CD4-positive, alpha-beta memory T cell (primary cell): ENCODE measurements at regions not wholly inside any gene's neighbourhood (a gene's known extent, or its start where the extent isn't known, plus 50 kb on each side); places are given as distances from the start of the nearest gene placed in this dataset.

Source experiments
- CTCF ChIA-PET: fragments of 350-600 bp; sonication (Branson Sonifier 250); formaldehyde crosslinking; loops from one replicate; lab custom pipeline; 2021; ENCODE audit warnings: inconsistent platforms; ENCODE audit not compliant: partially characterized antibody; lab: Charles Lee
- POLR2A ChIA-PET: fragments of 350-600 bp; sonication (Branson Sonifier 250); formaldehyde crosslinking; loops from one replicate; lab custom pipeline; 2021; ENCODE audit not compliant: partially characterized antibody; lab: Charles Lee
- DNase-seq, 5 donors: peaks; one replicate each; pipeline versions ENCODE4 v3.0.0 to v3.0.0-alpha.2; 2020 to 2022; ENCODE audit warnings: mixed read lengths in 1 of 5
- H3K27ac ChIP-seq: one replicate; pipeline ENCODE4 v1.7.0; 2013; ENCODE audit warnings: low read depth, low read length
- H3K27me3 ChIP-seq: 2 replicates; pipeline ENCODE4 v1.7.0; 2013; ENCODE audit warnings: mild to moderate bottlenecking, low read length, moderate library complexity; ENCODE audit not compliant: insufficient read depth
- H3K36me3 ChIP-seq: 2 replicates; pipeline ENCODE4 v1.7.0; 2013; ENCODE audit warnings: mild to moderate bottlenecking, low read length, moderate library complexity; ENCODE audit not compliant: insufficient read depth
- H3K4me1 ChIP-seq: 2 replicates; pipeline ENCODE4 v1.7.0; 2013; ENCODE audit warnings: mild to moderate bottlenecking, low read length, moderate library complexity; ENCODE audit not compliant: insufficient read depth
- H3K4me3 ChIP-seq, 2 donors: one replicate each; pipeline ENCODE4 v1.7.0; 2013; ENCODE audit warnings: low read length in 2 of 2, mild to moderate bottlenecking in 1 of 2
- H3K9me3 ChIP-seq, 2 donors: one replicate each; pipeline ENCODE4 v1.7.0; 2013; ENCODE audit warnings: low read length in 2 of 2, control low read depth in 1 of 2; ENCODE audit not compliant: control insufficient read depth in 1 of 2
- H3K27ac Mint-ChIP-seq, 7 donors: one replicate each; pipeline ENCODE4 v1.8.0; 2020 to 2021; ENCODE audit warnings: mixed read lengths in 7 of 7, mild to moderate bottlenecking in 6 of 7, inconsistent platforms in 3 of 7, moderate library complexity in 3 of 7
- H3K27me3 Mint-ChIP-seq, 2 donors: one replicate each; pipeline ENCODE4 v1.8.0; 2020 to 2021; ENCODE audit warnings: mixed read lengths in 2 of 2
- H3K36me3 Mint-ChIP-seq, 2 donors: one replicate each; pipeline ENCODE4 v1.8.0; 2020 to 2021; ENCODE audit warnings: mixed read lengths in 2 of 2, inconsistent platforms in 1 of 2, mild to moderate bottlenecking in 1 of 2
- H3K4me1 Mint-ChIP-seq, 4 donors: one replicate each; pipeline ENCODE4 v1.8.0; 2020 to 2021; ENCODE audit warnings: mixed read lengths in 4 of 4, mild to moderate bottlenecking in 1 of 4
- H3K4me3 Mint-ChIP-seq, 8 donors: one replicate each; pipeline ENCODE4 v1.8.0; 2020 to 2021; ENCODE audit warnings: mixed read lengths in 8 of 8, mild to moderate bottlenecking in 7 of 8, moderate library complexity in 6 of 8, inconsistent platforms in 3 of 8
- H3K9me3 Mint-ChIP-seq, 8 donors: one replicate each; pipeline ENCODE4 v1.8.0; 2020 to 2021; ENCODE audit warnings: mixed read lengths in 8 of 8, mild to moderate bottlenecking in 5 of 8, inconsistent platforms in 3 of 8, moderate library complexity in 1 of 8
- intact Hi-C: fragments of 100-400 bp; cut with micrococcal nuclease; formaldehyde crosslinking; loops from one replicate; pipeline ENCODE4 v1.15.1; 2023

- intact Hi-C loops: no loop called here
- Histone ChIP-seq H3K4me3 (no peak overlapping the region), H3K27me3 (no peaks in the 10 kb centered on the region), H3K4me1 (no peaks in the 10 kb centered on the region), H3K36me3 (no peaks in the 10 kb centered on the region), H3K27ac (no peak overlapping the region), H3K9me3 (no peaks in the 10 kb centered on the region)
- ChIA-PET POLR2A (no interaction called here), CTCF (no interaction called here)
- H3K9me3 Mint-ChIP-seq: peaks cover 0 to 23% (median 12%) of the 10 kb centered on the region in 8 donors
- peaks cover 0 to 5% of the 10 kb centered on the region in 2 donors for H3K36me3 Mint-ChIP-seq
- no peaks in the 10 kb centered on the region for H3K4me1 Mint-ChIP-seq
- H3K4me3 Mint-ChIP-seq: no peak overlapping the region
- DNase-seq: no peak
- no peaks in the 10 kb centered on the region for H3K27me3 Mint-ChIP-seq
- no peak overlapping the region for H3K27ac Mint-ChIP-seq
Observed at GRCh38 chr3:20424086-20424485, 238.1 kb upstream of the SGO1 start.

- Mint-ChIP-seq H3K9me3 (peaks cover 0 to 11% (median 2%) of the 10 kb centered on the region in 8 donors), H3K4me3 (no peak overlapping the region), H3K4me1 (no peaks in the 10 kb centered on the region), H3K27ac (no peak overlapping the region), H3K36me3 (peaks cover 0 to 5% of the 10 kb centered on the region in 2 donors), H3K27me3 (no peaks in the 10 kb centered on the region)
- CTCF ChIA-PET: no interaction called here
- POLR2A ChIA-PET: no interaction called here
- no peak for DNase-seq
- no peaks in the 10 kb centered on the region for H3K27me3 ChIP-seq
- H3K9me3 ChIP-seq: no peaks in the 10 kb centered on the region
- H3K36me3 ChIP-seq: no peaks in the 10 kb centered on the region
- H3K4me1 ChIP-seq: no peaks in the 10 kb centered on the region
- H3K4me3 ChIP-seq: no peak overlapping the region
- intact Hi-C loops: no loop called here
- no peak overlapping the region for H3K27ac ChIP-seq
Observed at GRCh38 chr3:20422391-20422790, 236.4 kb upstream of the SGO1 start.

- H3K36me3 Mint-ChIP-seq: peaks cover 0 to 3% of the 10 kb centered on the region in 2 donors
- no peak for DNase-seq
- POLR2A ChIA-PET: no interaction called here
- no peak overlapping the region for H3K27ac Mint-ChIP-seq
- no peaks in the 10 kb centered on the region for H3K27me3 Mint-ChIP-seq
- H3K9me3 Mint-ChIP-seq: no peaks in the 10 kb centered on the region
- H3K4me1 ChIP-seq: no peaks in the 10 kb centered on the region
- H3K27me3 ChIP-seq: no peaks in the 10 kb centered on the region
- no peak overlapping the region for H3K4me3 Mint-ChIP-seq
- H3K9me3 ChIP-seq: no peaks in the 10 kb centered on the region
- no peak overlapping the region for H3K27ac ChIP-seq
- H3K4me1 Mint-ChIP-seq: no peaks in the 10 kb centered on the region
- intact Hi-C loops: no loop called here
- no peak overlapping the region for H3K4me3 ChIP-seq
- H3K36me3 ChIP-seq: no peaks in the 10 kb centered on the region
- CTCF ChIA-PET: no interaction called here
Observed at GRCh38 chr3:20417388-20418108, 231.5 kb upstream of the SGO1 start.

- Mint-ChIP-seq H3K4me3 (no peak overlapping the region), H3K9me3 (no peaks in the 10 kb centered on the region), H3K27me3 (no peaks in the 10 kb centered on the region), H3K4me1 (no peaks in the 10 kb centered on the region), H3K27ac (no peak overlapping the region), H3K36me3 (peaks cover 0 to 8% of the 10 kb centered on the region in 2 donors)
- H3K4me1 ChIP-seq: no peaks in the 10 kb centered on the region
- ChIA-PET CTCF (no interaction called here), POLR2A (no interaction called here)
- no peaks in the 10 kb centered on the region for H3K27me3 ChIP-seq
- H3K36me3 ChIP-seq: no peaks in the 10 kb centered on the region
- intact Hi-C loops: no loop called here
- H3K9me3 ChIP-seq: no peaks in the 10 kb centered on the region
- no peak for DNase-seq
- no peak overlapping the region for H3K4me3 ChIP-seq
- H3K27ac ChIP-seq: no peak overlapping the region
Observed at GRCh38 chr3:20406611-20407011, 220.6 kb upstream of the SGO1 start.

- Histone ChIP-seq H3K4me3 (no peak overlapping the region), H3K36me3 (no peaks in the 10 kb centered on the region), H3K27me3 (no peaks in the 10 kb centered on the region), H3K9me3 (no peaks in the 10 kb centered on the region), H3K27ac (no peak overlapping the region), H3K4me1 (no peaks in the 10 kb centered on the region)
- CTCF ChIA-PET: no interaction called here
- Mint-ChIP-seq H3K9me3 (no peaks in the 10 kb centered on the region), H3K4me3 (no peak overlapping the region), H3K4me1 (no peaks in the 10 kb centered on the region), H3K27me3 (no peaks in the 10 kb centered on the region), H3K27ac (no peak overlapping the region), H3K36me3 (peaks cover 0 to 8% of the 10 kb centered on the region in 2 donors)
- intact Hi-C loops: no loop called here
- POLR2A ChIA-PET: no interaction called here
- no peak for DNase-seq
Observed at GRCh38 chr3:20405744-20406143, 219.7 kb upstream of the SGO1 start.

GRCh38 chr3:20405231-20405630 lies 219.2 kb upstream of the SGO1 start:
- intact Hi-C loops: no loop called here
- no peak for DNase-seq
- no peak overlapping the region for H3K4me3 Mint-ChIP-seq
- no peaks in the 10 kb centered on the region for H3K9me3 Mint-ChIP-seq
- H3K4me3 ChIP-seq: no peak overlapping the region
- no peaks in the 10 kb centered on the region for H3K9me3 ChIP-seq
- POLR2A ChIA-PET: no interaction called here
- H3K27ac ChIP-seq: no peak overlapping the region
- CTCF ChIA-PET: no interaction called here
- no peaks in the 10 kb centered on the region for H3K4me1 ChIP-seq
- no peaks in the 10 kb centered on the region for H3K27me3 ChIP-seq
- H3K27me3 Mint-ChIP-seq: no peaks in the 10 kb centered on the region
- H3K36me3 Mint-ChIP-seq: peaks cover 0 to 8% of the 10 kb centered on the region in 2 donors
- H3K4me1 Mint-ChIP-seq: no peaks in the 10 kb centered on the region
- H3K27ac Mint-ChIP-seq: no peak overlapping the region
- H3K36me3 ChIP-seq: no peaks in the 10 kb centered on the region

DNA sequence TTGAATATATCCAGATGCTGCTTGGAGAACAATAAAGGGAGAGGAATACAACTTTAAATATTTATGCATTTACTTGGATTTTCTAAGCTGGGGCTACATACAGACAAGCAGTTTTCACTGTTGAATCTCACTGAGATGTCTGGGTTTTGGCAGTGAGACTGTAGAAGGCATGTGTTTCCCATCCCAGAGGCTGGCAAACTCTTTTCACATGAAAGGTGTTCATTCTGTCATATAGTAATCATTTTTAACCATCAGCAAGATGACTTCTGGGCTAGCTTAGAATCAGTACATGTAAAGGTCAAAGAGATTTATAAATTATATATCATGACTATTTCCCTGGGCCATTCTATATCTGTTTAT lies 218.7 kb upstream of the SGO1 start:
- Histone ChIP-seq H3K9me3 (no peaks in the 10 kb centered on the region), H3K4me3 (no peak overlapping the region), H3K27ac (no peak overlapping the region), H3K4me1 (no peaks in the 10 kb centered on the region), H3K27me3 (no peaks in the 10 kb centered on the region), H3K36me3 (no peaks in the 10 kb centered on the region)
- intact Hi-C loops: no loop called here
- Mint-ChIP-seq H3K9me3 (no peaks in the 10 kb centered on the region), H3K4me3 (no peak overlapping the region), H3K27ac (no peak overlapping the region), H3K27me3 (no peaks in the 10 kb centered on the region), H3K36me3 (peaks cover 0 to 8% of the 10 kb centered on the region in 2 donors), H3K4me1 (no peaks in the 10 kb centered on the region)
- ChIA-PET POLR2A (no interaction called here), CTCF (no interaction called here)
- DNase-seq: no peak
